ENCODE measurements at regions not wholly inside any gene's neighbourhood (a gene's known extent, or its start where the extent isn't known, plus 50 kb on each side); places are given as distances from the start of the nearest gene placed in this dataset.

DNA sequence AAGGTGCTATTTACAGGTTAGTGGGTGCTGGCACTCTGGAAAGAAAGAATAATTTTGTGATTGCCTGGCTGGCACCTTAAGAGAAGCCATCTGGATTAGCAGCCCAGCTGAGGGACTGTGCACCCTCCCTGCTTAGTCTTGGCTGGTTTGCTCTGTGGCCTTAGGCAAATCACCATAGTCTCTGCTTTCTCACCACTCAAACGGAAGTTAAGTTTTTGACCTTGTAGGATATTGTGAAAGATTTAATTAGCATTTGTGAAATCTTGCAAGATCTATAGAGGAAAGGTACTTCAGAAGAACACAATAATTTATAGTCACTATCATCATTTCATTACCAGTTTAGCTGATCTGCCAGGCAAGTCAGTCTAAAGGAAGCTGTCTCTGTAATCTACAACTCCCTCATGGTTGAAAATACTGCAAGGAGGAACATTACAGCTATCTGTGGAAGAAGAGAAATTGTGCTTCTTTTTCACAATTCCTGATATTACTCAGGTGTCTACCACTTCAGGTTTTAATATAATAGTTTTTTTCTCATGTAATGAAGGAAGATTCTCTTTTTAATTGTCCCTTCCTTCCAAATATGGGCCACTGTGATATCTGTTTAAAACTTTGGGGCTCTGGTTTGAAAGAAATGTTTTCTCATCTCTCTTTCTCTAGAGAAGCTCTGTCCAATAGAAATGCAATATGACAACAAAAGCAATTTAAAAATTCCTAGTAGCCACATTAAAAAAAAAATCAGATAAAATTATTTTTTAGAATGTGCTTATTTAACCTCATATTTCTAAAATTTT, 219.6 kb downstream of the PTEN start:
- DNase-seq (ENCODE audit: low read depth, low spot score) = no peak

DNA sequence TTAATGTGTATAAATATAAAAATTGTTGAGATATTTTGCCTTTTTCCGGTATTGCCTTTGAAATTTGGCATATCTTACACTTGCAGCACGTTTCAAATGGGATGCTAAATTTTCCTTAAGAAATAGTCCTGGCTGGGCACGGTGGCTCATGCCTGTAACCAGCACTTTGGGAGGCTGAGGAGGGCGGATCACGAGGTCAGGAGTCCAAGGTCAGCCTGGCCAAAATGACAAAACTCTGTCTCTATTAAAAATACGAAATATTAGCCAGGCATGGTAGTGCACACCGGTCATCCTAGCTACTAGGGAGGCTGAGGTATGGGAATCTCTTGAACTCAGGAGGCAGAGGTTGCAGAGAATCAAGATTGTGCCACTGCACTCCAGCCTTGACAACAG, 220.2 kb downstream of the PTEN start:
- no peak for DNase-seq (ENCODE audit: low read depth, low spot score)

DNA sequence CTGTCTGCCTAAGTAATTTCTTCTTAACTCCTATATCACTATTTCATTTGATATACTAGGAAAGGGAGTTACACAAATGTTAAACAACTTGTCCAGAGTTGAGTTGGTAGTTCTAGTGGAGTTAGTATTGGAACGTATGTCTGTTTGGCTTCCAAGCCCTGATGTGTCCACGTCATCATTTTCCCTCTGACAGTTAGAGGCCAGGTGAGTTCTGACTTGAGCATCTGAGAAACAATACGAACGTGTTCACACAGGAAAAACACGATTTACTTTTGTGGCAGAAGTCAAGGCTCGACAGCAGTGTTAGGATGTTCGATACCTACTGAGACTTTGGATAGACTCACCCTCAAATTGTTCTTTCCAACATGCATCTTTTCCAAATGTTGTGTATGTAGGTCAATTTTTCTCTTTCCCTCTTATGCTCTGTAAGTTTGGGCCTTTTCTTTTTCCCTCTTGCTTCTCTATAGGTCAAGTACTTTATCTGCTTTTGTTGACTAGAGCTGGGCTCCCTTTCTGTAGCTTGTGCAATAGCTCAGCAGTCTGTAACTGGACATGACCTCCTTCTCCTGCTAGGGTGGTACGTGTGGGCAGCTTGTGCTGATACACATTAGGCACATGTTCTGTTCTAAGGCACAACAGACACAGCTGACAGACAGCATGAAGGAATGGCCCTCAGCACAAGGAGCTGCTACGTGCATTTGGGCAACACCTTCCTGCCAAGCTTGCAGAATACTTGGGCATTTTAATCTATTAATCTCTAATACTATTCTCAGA, 222.9 kb downstream of the PTEN start:
- DNase-seq (ENCODE audit: low read depth, low spot score) = no peak

DNA sequence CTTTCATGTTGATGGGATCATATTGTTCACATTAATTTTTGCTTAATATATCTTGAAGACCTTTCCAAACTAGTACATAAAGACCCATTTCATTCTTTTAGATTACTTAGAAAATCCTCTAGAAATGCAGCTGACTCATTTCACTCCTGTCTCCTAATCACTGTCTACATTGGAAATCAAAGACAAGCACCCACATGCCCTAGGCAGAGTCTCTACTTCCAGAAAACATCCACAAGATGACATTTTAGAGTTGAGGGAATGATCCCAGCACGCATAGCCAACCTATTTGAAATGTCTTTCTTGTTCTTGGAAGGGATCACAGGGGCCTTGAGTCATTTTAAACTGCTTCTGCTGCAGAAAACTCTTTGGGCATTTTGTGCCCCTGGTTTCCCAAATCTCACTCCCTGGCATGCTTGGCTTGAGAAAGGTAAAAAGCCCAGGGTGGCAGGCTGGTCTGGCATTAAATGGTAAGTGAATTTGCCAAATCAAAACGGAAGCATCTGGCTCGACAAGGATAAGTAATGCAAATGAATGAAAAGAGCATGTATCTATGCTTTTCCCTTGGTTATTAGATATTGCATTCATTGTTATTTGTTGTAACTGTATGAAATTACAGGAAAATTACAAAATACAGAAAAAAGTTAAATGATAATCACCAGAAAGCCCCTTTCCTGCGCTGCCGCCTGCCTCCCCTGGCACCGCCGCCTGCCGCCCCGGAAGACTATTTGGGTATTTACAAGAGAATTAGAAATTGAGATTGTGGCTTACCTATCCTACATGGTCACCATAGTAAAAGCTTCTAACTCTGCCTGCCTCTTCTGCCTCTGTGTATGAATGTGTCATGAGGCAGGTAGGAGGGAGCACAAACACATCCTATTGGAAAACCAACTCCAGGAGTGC, 225.3 kb downstream of the PTEN start:
- DNase-seq (ENCODE audit: low read depth, low spot score) = no peak

DNA sequence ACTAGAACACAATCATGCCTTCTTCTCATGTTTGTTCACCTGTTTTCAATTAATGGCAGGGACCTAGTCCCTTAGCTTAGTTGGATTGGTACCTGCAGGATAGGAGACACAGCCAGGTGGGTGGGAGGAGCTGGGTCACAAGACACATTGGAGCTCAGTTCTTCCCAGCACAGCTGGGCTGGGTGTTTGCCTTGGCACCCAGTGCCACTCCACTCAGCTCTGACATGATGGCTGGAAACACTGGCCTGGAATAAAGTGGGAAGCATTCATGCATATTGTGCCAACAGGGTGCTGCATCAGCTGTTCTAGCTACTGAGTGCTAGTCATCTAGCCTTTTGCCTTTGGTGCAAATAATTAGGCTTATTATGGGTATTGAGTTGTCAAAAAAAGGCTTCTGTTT, 226.1 kb downstream of the PTEN start:
- DNase-seq (ENCODE audit: low read depth, low spot score) = no peak

DNA sequence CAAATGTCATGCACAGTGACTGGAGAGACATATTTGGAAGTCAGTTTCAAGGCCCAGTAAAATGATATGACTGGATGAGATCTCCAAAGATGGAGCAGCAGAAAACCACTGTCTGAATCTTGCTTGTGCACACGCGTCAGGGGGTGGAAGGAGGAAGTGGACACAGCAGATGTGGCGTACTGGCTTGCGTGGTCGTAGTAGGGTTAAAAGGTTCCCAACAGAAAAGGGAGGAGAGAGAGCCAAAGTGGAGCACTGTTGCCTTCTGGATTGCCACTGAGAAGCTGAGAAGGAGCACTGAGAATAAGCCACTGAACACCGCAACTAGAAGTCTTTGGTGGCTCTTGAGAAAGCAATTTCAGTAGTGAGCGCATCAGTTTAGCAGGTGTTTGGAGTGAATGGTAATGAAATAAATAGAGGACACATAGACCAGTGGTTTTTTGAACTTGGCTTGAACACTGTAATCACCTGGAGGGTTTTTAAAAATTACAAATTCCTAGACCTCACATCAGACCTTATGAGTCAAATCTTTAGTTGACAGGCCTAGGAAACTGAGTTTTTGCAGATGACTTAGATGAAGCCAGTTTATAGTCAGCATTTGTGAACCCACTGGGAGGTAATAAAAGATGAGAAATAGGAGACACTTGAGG, 227.3 kb downstream of the PTEN start:
- DNase-seq (ENCODE audit: low read depth, low spot score) = no peak

DNA sequence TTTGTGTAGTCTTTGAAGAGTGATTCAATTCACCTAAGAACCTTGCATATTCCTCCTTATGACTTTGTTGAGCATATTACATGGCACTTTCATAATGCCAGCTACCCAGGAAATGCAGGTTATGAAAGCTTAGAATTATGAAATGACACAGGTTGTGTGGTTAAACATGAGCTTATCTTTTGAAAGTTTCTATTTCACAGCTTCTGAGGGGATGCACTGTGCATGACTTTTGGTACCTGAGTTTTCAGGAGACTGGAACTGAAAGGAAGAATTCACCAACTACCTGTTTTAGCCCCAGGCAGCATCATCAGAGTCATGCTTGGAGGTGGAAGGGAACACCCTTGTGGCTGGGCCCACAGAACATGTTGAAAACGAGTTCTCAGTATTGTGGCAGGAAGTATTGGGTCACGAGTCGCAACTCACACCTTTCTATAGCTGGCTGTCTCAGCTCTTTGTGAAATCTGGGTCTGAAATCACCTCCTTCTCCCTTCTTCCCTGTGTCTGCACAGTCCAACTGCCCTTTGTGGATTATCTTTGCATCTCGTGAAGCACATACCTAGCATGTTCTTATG, 228.2 kb downstream of the PTEN start:
- no peak for DNase-seq (ENCODE audit: low read depth, low spot score)

DNA sequence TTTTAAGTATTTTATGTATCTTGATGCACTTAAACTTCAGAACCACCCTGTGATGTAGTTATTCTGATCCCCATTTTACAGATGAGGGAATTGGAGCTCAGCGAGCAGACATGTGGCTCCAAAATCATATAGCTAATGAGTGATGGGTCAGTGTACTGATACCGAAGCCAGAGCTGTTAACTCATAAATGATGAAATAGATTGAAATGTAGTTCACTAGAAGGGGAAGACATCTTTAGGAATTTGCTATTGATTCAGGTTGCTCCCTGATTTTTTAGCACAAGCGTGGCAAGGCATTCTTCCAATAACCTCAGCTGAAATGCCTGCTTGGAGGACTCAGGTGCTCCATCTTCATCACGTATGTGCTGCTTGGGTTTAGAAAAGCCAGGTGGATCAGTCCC, 228.8 kb downstream of the PTEN start:
- no peak for DNase-seq (ENCODE audit: low read depth, low spot score)

DNA sequence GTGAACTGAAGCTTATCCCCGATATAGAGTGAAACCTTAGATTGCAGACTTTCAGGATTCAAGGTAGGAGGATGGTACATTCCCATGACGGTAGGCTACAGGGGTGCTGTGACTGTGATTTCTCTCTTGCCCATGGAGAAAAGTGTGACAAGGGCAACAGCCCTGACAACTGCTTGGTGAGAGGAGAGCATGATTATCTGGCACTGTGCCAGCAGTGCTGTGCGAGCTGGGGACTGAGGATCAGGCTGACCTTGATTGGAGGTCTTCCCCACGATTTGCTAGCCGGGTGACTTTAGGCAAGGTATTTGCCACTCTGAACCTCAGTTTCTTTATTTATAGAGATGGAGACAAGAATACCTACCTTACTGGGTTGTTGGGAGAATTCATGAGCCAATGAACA, 229.5 kb downstream of the PTEN start:
- no peak for DNase-seq (ENCODE audit: low read depth, low spot score)

DNA sequence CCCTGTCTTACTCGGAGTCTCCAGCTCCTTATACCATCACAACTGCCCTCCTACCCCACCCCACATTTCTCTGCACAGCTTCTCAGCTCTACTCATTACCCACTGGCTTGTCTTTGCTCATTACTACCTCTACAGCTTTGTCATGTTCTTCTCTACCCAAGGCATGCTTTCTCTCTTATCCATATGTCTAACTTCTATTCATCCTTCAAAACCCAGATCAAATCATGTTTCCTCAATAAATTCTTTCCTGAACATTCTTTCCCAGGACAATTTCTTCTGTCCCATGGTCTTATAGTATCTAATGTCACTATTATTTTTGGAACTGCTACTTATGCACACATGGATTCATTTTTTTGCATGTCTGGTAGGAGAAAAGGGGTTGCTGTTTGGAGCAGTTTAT, 231.4 kb downstream of the PTEN start:
- no peak for DNase-seq (ENCODE audit: low read depth, low spot score)

DNA sequence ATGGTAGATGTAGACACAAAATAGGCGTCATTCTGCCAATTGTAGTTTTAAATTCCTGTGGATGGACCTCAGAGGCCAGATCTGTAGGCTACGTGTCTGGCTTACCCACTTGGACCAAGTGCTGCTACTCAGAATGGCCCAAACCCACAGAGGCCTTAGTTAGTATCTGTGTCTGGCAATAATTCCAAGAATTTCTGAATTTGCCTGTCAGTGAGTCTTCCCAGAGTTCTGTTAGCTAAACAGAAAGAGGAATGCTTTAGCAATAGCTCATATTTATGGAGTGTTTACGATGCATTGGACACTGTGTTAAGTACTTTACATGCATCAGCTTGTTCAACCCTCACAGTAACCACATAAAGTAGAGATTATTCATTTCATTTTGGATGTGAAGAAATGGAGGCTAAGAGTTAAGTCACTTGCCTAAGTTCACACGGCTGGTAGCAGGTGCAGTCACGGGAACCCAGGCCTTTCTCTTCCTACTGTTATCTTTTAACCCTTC, 231.8 kb downstream of the PTEN start:
- DNase-seq (ENCODE audit: low read depth, low spot score) = no peak

DNA sequence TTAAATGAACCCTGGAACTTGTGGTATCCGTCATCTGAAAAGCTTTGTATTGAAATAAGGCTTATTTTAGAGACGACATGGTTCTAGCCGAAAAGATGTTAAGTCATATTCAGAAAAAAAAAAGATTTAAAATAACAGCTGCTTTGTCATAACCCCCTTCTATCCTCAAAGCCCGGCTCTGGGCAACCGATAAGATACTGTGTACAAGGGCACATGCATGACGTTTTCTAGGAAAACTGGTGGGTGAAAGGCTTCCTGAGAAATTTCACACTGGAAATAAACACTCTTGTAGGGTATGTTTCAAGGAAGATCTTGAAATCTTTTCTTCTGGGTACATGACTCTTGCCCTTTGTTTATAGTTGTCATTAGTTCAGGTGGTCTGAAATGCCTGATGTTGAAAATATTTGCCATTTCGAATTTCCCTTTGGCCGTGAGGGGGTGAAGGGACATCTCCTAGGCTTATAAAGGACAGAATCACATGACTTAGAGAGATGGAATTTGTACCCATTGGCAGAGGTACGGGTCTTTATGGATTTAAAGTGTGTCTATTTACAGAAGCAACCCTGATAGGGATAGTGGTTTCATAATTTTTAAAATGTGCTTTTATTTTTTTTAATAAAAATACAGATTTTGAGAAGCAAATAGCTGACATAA, 232.5 kb downstream of the PTEN start:
- no peak for DNase-seq (ENCODE audit: low read depth, low spot score)

DNA sequence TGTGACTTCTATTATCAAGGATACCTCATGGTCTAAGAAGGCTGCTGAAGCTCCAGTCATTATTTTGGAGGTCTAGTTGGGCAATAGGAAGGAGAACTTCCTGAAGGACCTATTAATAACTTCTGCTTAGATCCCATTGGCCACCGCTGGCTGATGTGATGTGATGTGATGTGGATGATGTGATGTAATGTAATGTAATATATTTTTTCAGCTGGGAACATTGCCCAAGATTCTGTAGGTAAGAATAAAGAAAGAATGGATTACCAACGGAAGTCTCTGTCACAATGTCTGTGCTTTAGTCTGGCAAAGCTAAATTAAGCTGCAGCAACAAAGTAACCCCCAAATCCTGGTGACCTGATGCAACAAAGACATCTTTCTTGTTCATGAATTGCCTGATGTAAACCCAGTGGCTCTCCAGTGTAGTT, 233.7 kb downstream of the PTEN start:
- DNase-seq (ENCODE audit: low read depth, low spot score) = no peak

DNA sequence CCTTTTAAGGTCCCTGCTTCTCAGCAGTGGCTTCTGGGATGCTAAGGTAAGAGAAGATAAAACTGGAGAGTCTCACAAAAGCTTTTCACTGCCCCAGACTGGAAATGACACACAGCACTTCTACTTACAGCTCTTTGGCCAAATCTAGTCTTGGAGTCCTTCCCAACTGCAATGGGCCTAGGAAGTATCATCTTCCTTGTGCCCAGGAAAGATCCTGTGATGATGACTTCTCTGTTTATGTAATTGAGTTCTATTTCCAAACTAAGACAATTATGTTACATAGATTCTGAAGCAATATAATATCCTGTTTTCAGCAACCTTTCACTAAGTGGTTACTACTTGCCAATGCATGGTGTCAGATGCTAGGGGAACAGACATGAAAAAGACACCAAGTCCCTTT, 234.1 kb downstream of the PTEN start:
- DNase-seq (ENCODE audit: low read depth, low spot score) = no peak

DNA sequence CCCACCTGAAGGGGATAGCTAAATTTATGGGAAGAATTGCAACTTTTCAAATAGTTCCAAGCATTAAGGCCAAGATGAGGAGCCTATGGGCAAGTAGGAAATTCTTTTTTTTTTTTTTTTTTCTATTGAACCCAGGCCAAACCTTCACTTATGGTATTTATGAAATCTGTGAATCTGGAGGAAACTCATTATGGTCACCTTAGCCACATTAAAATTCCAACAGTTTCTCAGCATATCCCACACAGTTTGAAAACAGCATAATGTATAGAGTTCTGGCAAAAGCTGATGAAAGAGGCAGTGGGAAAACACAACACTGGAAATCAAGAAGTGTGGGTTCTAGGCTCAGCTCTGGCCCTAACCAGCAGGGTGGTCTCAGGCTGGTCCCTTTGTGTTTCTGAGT, 236.9 kb downstream of the PTEN start:
- DNase-seq (ENCODE audit: low read depth, low spot score) = no peak

DNA sequence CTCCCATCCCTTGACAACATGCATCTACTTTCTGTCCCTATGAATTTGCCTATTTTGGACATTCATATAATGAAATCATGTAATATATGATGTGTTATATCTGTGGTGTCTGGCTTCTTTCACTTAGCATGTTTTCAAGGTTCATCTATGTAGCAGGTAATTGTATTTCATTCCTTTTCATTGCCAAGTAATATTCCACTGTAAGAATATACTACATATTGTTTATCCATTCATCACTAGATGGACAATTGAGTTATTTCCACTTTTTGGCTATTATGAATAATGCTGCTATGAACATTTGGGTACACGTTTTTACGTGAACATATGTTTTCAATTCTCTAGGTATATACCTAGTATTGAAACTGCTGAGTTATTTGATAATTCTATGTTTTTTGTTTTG, 238.2 kb downstream of the PTEN start:
- DNase-seq (ENCODE audit: low read depth, low spot score) = no peak

DNA sequence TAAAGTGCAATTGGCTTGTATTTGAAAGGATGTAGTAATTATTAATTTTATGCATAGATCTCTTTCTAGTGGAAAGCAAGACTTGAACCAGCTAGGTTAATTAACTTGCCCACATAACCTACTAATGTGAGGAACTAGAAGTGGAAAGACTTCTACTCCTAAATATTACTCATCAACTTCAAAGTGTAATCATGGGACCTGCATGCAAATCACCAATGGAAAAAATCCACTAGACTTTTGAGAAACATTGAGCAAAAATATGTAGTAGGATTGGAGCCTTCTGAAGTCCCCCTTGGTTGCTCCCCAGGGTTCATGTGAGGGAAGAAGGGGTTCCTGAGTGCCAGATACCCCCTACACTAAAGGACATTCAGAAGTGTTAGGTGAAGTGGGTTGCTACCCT, 240.2 kb downstream of the PTEN start:
- DNase-seq (ENCODE audit: low read depth, low spot score) = no peak

DNA sequence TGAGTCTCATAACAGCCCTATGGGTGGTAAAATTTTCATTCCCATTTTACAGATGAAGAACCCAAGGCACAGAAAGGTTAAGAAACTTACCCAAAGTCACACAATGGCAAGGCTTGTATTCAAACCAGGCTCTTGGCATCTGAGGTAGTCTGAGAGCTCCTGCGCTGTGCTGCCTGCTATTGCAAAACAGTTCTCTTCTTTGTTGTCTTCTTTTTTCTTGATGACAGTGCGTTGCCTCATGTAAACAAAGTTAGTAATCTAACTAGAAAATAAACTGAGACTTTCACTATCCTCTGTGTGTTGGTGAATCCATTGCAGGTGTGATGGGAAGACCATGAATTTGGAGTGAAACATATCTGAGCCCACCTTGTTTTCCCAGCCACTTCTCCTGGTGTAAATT, 240.8 kb downstream of the PTEN start:
- DNase-seq (ENCODE audit: low read depth, low spot score) = no peak

DNA sequence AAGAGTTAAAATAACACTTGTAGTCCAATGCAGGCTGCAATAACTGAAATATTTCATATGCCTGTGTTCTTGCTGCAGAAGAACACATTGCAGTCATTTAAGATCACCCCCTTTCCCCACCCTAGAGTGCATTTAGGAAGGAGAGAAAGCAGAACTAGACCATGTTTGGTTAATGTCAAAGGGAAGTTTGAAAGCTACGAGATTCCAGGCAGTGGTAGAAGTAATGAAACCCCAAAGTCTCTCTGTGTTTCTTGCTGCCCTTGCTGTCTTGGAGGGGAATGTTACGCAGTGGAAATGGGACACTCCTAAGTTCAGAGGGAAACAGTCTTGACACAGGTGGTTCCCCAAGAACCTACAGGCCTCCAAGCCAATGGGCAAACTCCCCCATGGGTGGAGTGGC, 242.9 kb downstream of the PTEN start:
- no peak for DNase-seq (ENCODE audit: low read depth, low spot score)

DNA sequence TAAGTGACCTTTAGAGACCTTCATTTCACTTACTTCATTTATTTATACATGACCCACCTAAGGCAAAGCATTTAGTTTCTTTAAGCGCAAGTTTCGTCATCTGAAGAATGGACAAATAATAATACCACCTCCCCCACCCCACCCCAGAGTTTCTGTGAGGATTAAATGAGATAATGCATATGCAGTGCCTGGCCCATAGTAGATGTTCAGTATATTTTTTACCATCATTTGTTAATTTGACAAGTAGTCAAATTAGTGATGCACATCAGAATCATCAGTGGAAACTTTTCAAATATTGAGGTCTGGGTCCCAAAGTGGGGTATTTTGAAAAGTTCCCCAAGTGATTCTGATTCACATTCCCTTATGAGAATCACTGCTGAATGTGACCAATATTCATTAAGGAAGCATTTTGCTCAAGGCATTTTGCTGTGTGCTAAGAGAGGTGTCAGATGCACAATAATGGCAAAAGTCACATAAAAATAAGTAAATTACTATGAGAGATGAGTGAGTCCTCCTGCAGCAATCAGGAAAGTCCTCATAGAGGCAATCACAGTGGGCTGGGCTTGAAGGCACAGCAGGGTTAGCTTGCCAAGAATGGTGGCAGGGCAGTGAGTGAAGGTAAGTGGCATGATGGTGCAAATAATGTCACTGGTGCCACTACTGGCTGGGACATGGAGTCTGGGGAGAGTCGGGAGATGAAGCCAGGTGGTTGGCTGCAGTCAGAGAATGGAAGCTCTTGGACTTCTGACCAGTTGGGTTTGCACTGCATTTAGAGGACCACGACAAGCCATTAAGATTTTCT, 244.1 kb downstream of the PTEN start:
- no peak for DNase-seq (ENCODE audit: low read depth, low spot score)
